PC-3 (cell line): ENCODE measurements at regions not wholly inside any gene's neighbourhood (a gene's known extent, or its start where the extent isn't known, plus 50 kb on each side); places are given as distances from the start of the nearest gene placed in this dataset.

Source experiments
- ATAC-seq: fragments of 200-7000 bp; cut with Tn5 transposase; 2 replicates; pipeline ENCODE4 v1.9.1; 2020; ENCODE audit warnings: mild to moderate bottlenecking, moderate library complexity
- BruUV-seq: library from RNA; stranded (reverse); fragments of 400-500 nt; replicated peaks from 2 replicates; lab custom pipeline; 2021; lab: Mats Ljungman, UMichigan
- CTCF ChIA-PET: fragments of 300-600 bp; sonication (Branson Sonifier 250); formaldehyde crosslinking; loops from one replicate; lab custom pipeline; 2022; ENCODE audit warnings: antibody characterized with exemption; lab: Charles Lee
- POLR2A ChIA-PET: fragments of 300-600 bp; sonication (Branson Sonifier 250); formaldehyde crosslinking; loops from one replicate; lab custom pipeline; 2022; ENCODE audit warnings: antibody characterized with exemption; ENCODE audit not compliant: unreplicated experiment; lab: Charles Lee
- DNase-seq: peaks from one replicate; pipeline ENCODE4 v3.0.0-alpha.2; 2015
- H2AFZ ChIP-seq: fragments of 300-600 bp; sonication (generic); 2 replicates; pipeline ENCODE4 v1.6.0; 2016; ENCODE audit warnings: antibody characterized with exemption, low read length
- H3F3A ChIP-seq: fragments of 300-600 bp; sonication (generic); one replicate; pipeline ENCODE4 v1.6.0; 2017; ENCODE audit warnings: antibody characterized with exemption, low read length, control low read depth, mild to moderate bottlenecking; ENCODE audit not compliant: unreplicated experiment
- H3K27ac ChIP-seq: fragments of 300-600 bp; sonication (generic); 2 replicates; pipeline ENCODE4 v1.5.1; 2016; ENCODE audit warnings: mild to moderate bottlenecking, low read length
- H3K27me3 ChIP-seq: fragments of 300-600 bp; sonication (generic); 2 replicates; pipeline ENCODE4 v1.6.1; 2016; ENCODE audit warnings: low read length, mixed read lengths
- H3K36me3 ChIP-seq: fragments of 300-600 bp; sonication (generic); 2 replicates; pipeline ENCODE4 v1.6.1; 2016; ENCODE audit warnings: low read depth, mixed run types, low read length, mixed read lengths
- H3K4me1 ChIP-seq: fragments of 300-600 bp; sonication (generic); 2 replicates; pipeline ENCODE4 v1.5.1; 2016; ENCODE audit warnings: low read length; ENCODE audit not compliant: insufficient read depth
- H3K4me2 ChIP-seq: fragments of 300-600 bp; sonication (generic); 2 replicates; pipeline ENCODE4 v1.6.0; 2016; ENCODE audit warnings: low read length
- H3K4me3 ChIP-seq: fragments of 300-600 bp; sonication (generic); 2 replicates; pipeline ENCODE4 v1.5.1; 2016; ENCODE audit warnings: mild to moderate bottlenecking, low read length, mixed read lengths
- H3K79me2 ChIP-seq: fragments of 300-600 bp; sonication (generic); 2 replicates; pipeline ENCODE4 v1.6.1; 2017; ENCODE audit warnings: low read length, mixed read lengths
- H3K9ac ChIP-seq: fragments of 300-600 bp; sonication (generic); 2 replicates; pipeline ENCODE4 v1.6.0; 2016; ENCODE audit warnings: mild to moderate bottlenecking, low read length
- H3K9me2 ChIP-seq: fragments of 300-600 bp; sonication (generic); replicated peaks from 2 replicates; pipeline ENCODE4 v1.6.1; 2016; ENCODE audit warnings: mixed run types, low read length, mixed read lengths
- H3K9me3 ChIP-seq: fragments of 300-600 bp; sonication (generic); 2 replicates; pipeline ENCODE4 v1.6.1; 2016; ENCODE audit warnings: low read length, mixed read lengths
- H4K20me1 ChIP-seq: fragments of 300-600 bp; sonication (generic); 2 replicates; pipeline ENCODE4 v1.6.1; 2016; ENCODE audit warnings: low read length, mixed read lengths
- EZH2 ChIP-seq: fragments of 300-600 bp; sonication (generic); IDR thresholded peaks from one replicate; pipeline ENCODE4 v1.6.1; 2017; ENCODE audit warnings: antibody characterized with exemption, mild to moderate bottlenecking, low read length; ENCODE audit not compliant: unreplicated experiment
- EZH2phosphoT487 ChIP-seq: fragments of 300-600 bp; sonication (generic); IDR thresholded peaks from 2 replicates; pipeline ENCODE4 v1.6.1; 2018; ENCODE audit warnings: mild to moderate bottlenecking, antibody characterized with exemption, low read length, borderline replicate concordance
- intact Hi-C: fragments of 100-400 bp; cut with micrococcal nuclease; formaldehyde crosslinking; loops from 2 replicates; pipeline ENCODE4 v1.9.0; 2023
- TF ChIP-seq, protein P1 (sequence below): fragments of 300-600 bp; sonication (generic); conservative IDR thresholded peaks from 2 replicates; pipeline ENCODE4 v1.5.1; 2017; ENCODE audit warnings: antibody characterized with exemption, low read depth, mild to moderate bottlenecking, low read length

DNA sequence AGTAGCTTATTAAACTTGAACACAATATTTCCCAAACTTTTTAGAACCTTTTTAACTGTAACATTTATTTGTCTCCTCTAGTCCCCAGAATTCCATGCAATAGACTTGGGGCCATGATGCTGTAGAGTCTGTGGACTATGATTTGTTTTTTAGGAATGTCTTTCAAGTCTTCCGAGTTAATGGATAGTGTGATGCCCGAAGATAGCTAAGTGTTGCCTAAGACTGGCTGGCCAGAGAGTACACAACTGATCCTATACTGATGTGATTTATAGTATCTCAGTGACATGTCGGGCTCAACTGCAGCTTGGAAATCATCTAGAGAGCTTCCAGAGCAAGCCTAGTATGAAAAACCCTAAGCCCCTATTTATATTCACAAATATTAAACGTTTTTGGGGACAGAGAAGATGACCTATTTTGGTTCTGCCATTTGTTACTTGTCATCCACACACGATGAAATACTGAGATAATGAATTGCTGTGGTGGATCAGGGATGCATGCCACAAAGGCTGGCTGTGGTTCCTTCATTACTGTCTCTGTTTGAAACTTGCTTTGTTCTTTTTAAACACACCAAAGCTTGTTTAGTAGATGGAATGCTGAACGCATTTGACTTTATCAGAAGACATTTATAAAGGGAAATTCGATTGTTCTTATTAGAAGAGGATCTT lies 507.4 kb downstream of the TAFA4 start:
- no peaks in the 10 kb centered on the region for H3K9me3 ChIP-seq
- H3K27me3 ChIP-seq = no peaks in the 10 kb centered on the region
- no peaks in the 10 kb centered on the region for H3K9me2 ChIP-seq
- H3K36me3 ChIP-seq = no peaks in the 10 kb centered on the region
- H3K79me2 ChIP-seq = no peaks in the 10 kb centered on the region
- H3F3A ChIP-seq = no peaks in the 10 kb centered on the region
- CTCF ChIA-PET = no interaction called here
- H3K9ac ChIP-seq = no peak overlapping the region
- POLR2A ChIA-PET = no interaction called here
- DNase-seq (no peak), ATAC-seq (no peak)
- no peak overlapping the region for H3K4me2 ChIP-seq
- no peaks in the 10 kb centered on the region for H4K20me1 ChIP-seq
- no peak overlapping the region for H3K27ac ChIP-seq
- BruUV-seq = no TSS peak
- no peaks in the 10 kb centered on the region for H3K4me1 ChIP-seq
- H2AFZ ChIP-seq = no peak overlapping the region
- no peak overlapping the region for H3K4me3 ChIP-seq
- intact Hi-C loops = no loop called here
- TF ChIP-seq EZH2 = no peak
- no peak for TF ChIP-seq EZH2phosphoT487
- TF ChIP-seq, protein P1, sequence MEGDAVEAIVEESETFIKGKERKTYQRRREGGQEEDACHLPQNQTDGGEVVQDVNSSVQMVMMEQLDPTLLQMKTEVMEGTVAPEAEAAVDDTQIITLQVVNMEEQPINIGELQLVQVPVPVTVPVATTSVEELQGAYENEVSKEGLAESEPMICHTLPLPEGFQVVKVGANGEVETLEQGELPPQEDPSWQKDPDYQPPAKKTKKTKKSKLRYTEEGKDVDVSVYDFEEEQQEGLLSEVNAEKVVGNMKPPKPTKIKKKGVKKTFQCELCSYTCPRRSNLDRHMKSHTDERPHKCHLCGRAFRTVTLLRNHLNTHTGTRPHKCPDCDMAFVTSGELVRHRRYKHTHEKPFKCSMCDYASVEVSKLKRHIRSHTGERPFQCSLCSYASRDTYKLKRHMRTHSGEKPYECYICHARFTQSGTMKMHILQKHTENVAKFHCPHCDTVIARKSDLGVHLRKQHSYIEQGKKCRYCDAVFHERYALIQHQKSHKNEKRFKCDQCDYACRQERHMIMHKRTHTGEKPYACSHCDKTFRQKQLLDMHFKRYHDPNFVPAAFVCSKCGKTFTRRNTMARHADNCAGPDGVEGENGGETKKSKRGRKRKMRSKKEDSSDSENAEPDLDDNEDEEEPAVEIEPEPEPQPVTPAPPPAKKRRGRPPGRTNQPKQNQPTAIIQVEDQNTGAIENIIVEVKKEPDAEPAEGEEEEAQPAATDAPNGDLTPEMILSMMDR = no peak

DNA sequence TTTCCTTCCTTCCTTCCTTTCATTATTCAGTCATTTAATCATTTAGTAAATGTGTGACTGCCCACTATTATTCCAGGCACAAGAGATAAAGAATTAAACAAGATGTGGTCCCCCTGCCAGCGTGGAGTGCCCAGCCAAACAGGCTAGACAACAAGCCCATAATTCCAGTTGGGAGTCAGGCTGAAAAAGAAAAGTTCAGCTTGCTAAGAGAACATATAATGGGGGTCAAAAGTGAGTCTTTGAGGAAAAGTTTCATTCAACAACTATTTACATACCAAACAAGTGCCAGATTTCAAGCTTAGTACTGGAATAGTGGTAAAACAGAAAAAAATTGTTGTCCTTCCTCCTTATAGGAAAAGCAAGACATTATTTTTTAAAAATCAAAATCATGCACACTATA lies 523.7 kb downstream of the TAFA4 start:
- H4K20me1 ChIP-seq = no peaks in the 10 kb centered on the region
- POLR2A ChIA-PET = no interaction called here
- no peaks in the 10 kb centered on the region for H3F3A ChIP-seq
- no peaks in the 10 kb centered on the region for H3K4me1 ChIP-seq
- ATAC-seq (no peak), DNase-seq (no peak)
- no peaks in the 10 kb centered on the region for H3K9me2 ChIP-seq
- no peaks in the 10 kb centered on the region for H3K9me3 ChIP-seq
- H3K27ac ChIP-seq = no peak overlapping the region
- H3K27me3 ChIP-seq = no peaks in the 10 kb centered on the region
- CTCF ChIA-PET = interaction anchor here (0.8 kb wide), 1 partner anchor 61 kb away, joined by 4 read pairs; no protein-coding TSS in a partner anchor
- no TSS peak for BruUV-seq
- no peaks in the 10 kb centered on the region for H3K79me2 ChIP-seq
- intact Hi-C loops = no loop called here
- no peaks in the 10 kb centered on the region for H3K36me3 ChIP-seq
- no peak overlapping the region for H3K4me2 ChIP-seq
- H3K4me3 ChIP-seq = no peak overlapping the region
- no peak overlapping the region for H3K9ac ChIP-seq
- no peak overlapping the region for H2AFZ ChIP-seq
- TF ChIP-seq, protein P1 = no peak
- TF ChIP-seq EZH2phosphoT487 (no peak), EZH2 (no peak)

DNA sequence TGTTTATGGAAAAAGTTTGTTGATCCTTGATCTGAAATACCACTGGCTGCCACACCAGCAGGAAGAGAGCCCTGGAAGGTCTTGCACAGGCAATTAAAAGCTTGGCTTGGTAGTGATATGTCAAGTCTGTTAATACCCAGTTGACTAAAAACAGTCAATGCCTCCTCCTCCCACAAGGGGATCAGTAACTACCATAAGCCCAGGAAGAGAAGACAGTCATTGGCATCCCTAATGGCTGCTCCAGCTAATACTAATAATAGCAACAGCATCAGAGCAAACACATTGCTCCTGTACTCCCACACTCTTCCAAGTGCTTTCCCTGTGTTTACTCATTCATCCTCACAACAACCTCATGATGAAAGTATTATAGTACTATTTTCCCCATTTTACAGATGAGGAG lies 528.6 kb downstream of the TAFA4 start:
- Histone ChIP-seq H3K9me3 (no peaks in the 10 kb centered on the region), H3K4me3 (no peak overlapping the region), H4K20me1 (no peaks in the 10 kb centered on the region), H3K79me2 (no peaks in the 10 kb centered on the region), H2AFZ (no peak overlapping the region), H3K36me3 (no peaks in the 10 kb centered on the region), H3K27ac (no peak overlapping the region), H3K9me2 (no peaks in the 10 kb centered on the region), H3K4me1 (no peaks in the 10 kb centered on the region), H3F3A (no peaks in the 10 kb centered on the region), H3K9ac (no peak overlapping the region), H3K27me3 (no peaks in the 10 kb centered on the region), H3K4me2 (no peak overlapping the region)
- DNase-seq (no peak), ATAC-seq (no peak)
- ChIA-PET POLR2A (no interaction called here), CTCF (no interaction called here)
- intact Hi-C loops = no loop called here
- BruUV-seq = no TSS peak
- TF ChIP-seq EZH2 (no peak), EZH2phosphoT487 (no peak)
- TF ChIP-seq, protein P1 = no peak
